ENCODE measurements at regions not wholly inside any gene's neighbourhood (a gene's known extent, or its start where the extent isn't known, plus 50 kb on each side); places are given as distances from the start of the nearest gene placed in this dataset.
"Not testable (repeated sequence)": the region's sequence is repeated elsewhere in the genome, so short reads cannot be mapped to it uniquely, and the experiment has no call there.

GRCh38 chr13:79621449-79621848 is 140.5 kb downstream of the NDFIP2 start:
- DNase-seq (ENCODE audit: low read depth in 2 of 2), result no peak

DNA sequence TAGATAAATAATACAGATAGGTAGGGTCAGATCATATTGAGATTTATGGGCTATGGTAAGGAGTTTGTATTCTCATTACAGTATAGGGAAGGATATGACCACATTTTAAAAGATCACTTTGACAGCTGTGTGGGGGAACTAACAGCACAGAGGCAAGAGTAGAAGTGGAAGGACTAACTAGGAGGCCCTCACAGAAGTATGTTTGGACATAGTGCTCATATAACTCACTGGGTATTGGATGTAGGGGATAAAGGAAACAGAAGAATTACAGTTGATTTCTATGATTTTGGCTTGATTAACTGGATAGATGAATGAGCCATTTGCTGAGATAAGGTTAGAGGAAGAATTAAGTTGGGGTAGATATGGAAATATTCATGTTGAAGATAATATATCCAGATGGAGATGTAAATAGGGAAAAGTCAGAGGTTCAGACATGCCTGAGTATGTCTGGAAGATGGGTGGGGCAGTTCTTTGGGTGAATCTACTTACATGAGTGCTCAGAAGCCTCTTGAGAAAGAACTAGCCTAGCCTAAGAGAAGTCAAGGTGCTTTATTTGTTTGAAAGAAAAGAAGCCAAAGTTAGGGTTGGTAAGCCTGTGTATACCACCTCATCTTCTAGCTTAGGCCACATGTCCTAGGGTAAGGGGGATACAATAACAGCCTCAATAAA is 133.4 kb downstream of the NDFIP2 start:
- no peak for DNase-seq (ENCODE audit: low read depth in 2 of 2)

DNA sequence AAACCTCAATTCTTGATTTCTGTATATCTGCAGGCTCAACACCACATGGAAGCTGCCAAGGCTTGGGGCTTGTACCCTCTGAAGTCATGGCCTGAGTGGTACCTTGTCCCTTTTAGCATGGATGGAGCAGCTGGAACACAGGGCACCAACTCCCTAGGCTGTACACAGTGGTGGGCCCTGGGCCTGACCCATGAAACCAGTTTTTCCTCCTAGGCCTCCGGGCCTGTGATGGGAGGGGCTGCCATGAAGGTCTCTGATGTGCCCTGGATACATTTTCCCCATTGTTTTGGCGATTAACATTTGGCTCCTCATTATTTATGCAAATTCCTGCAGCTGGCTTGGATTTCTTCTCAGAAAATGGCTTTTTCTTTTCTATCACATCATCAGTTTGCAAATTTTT is 131.6 kb downstream of the NDFIP2 start:
- DNase-seq (ENCODE audit: low read depth in 2 of 2), result no peak

GRCh38 chr13:79607895-79608294 is 126.9 kb downstream of the NDFIP2 start:
- not testable (repeated sequence) for DNase-seq (ENCODE audit: low read depth in 2 of 2)

Measured in activated CD8-positive, alpha-beta memory T cell treated with anti-CD3 and anti-CD28 coated beads for 4 hours (primary cell).